T-helper 1 cell treated with Interleukin-12 subunit alpha and Interleukin-12 subunit beta and Interleukin-4 antibody, amounts not matched to agents 30 μg/mL and 1 μg/mL, for 36 hours (primary cell): ENCODE measurements at regions not wholly inside any gene's neighbourhood (a gene's known extent, or its start where the extent isn't known, plus 50 kb on each side); places are given as distances from the start of the nearest gene placed in this dataset.

Experiments
- H3K27ac Mint-ChIP-seq: one replicate; pipeline ENCODE4 v1.8.0; 2021; ENCODE audit warnings: mild to moderate bottlenecking, mixed read lengths
- H3K27me3 Mint-ChIP-seq: one replicate; pipeline ENCODE4 v1.8.0; 2021; ENCODE audit warnings: low read depth, mixed read lengths
- H3K36me3 Mint-ChIP-seq: one replicate; pipeline ENCODE4 v1.8.0; 2021; ENCODE audit warnings: low read depth, mixed read lengths
- H3K4me1 Mint-ChIP-seq: one replicate; pipeline ENCODE4 v1.8.0; 2021; ENCODE audit warnings: low read depth, mixed read lengths
- H3K4me3 Mint-ChIP-seq: one replicate; pipeline ENCODE4 v1.8.0; 2021; ENCODE audit warnings: mild to moderate bottlenecking, moderate library complexity, mixed read lengths
- H3K9me3 Mint-ChIP-seq: one replicate; pipeline ENCODE4 v1.8.0; 2021; ENCODE audit warnings: mixed read lengths

DNA sequence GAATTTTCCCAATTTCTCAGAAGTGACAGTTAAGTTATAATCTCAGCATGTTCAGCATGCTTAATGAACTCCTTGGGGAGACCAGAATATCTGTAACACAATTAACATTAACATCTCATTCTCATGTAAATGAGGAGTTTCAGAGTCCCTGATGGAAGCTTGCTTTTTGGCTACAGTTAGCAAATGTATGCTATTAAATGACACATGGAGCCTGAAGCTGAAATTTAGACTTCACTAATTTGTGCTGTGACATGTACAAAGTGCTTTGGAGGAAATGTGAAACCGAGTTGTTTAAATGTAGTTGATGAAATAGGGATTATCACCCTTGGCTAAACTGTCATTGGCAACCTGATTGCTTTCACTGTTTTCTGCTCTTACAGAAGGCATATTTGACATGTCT, 2265.1 kb upstream of the PCDH20 start:
- Mint-ChIP-seq H3K9me3 (peaks cover 16% of the 10 kb centered on the region), H3K27me3 (no peaks in the 10 kb centered on the region), H3K4me3 (no peak overlapping the region), H3K27ac (no peak overlapping the region), H3K4me1 (no peaks in the 10 kb centered on the region), H3K36me3 (no peaks in the 10 kb centered on the region)

DNA sequence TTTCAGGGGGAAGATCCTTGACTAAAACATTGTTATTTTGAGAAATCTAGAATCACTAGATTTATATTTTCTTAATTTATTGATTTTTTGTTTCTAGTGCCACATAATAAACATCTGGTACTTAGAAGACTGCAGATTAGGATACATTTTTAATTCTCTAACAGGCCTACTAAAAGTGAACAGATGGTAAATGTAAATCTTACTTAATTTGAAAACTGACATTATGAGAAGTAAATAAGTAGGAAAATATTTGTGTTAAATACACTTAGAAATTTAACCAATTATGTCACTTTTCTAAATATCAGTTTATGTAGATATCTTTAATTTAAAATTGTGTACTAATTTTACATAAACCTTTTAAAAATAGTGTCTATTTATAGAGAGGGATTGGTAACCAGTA, 2255.6 kb upstream of the PCDH20 start:
- Mint-ChIP-seq H3K36me3 (no peaks in the 10 kb centered on the region), H3K9me3 (peaks cover 9% of the 10 kb centered on the region), H3K4me1 (no peaks in the 10 kb centered on the region), H3K27me3 (no peaks in the 10 kb centered on the region), H3K27ac (no peak overlapping the region), H3K4me3 (no peak overlapping the region)

DNA sequence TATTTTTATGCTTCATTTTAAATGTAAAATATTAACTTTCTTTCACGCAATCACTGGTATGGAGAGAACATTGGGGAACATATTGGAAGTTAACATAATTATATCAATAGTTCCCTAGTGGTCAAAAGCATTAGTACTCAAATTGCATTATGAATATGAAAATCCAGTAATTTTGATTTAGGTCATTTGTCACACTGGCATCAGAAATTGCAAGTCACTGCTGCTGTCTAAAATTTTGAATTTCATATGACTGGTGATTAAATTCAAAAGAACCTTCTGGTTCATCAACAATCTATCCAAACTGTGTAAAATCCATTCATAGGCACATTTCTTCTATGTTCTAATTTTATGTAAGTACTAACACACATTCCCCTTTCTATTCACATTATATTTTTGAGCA, 2235.7 kb upstream of the PCDH20 start:
- H3K36me3 Mint-ChIP-seq, result no peaks in the 10 kb centered on the region
- H3K9me3 Mint-ChIP-seq, result peaks cover 12% of the 10 kb centered on the region
- no peak overlapping the region for H3K27ac Mint-ChIP-seq
- H3K4me1 Mint-ChIP-seq, result no peaks in the 10 kb centered on the region
- H3K27me3 Mint-ChIP-seq, result no peaks in the 10 kb centered on the region
- no peak overlapping the region for H3K4me3 Mint-ChIP-seq

GRCh38 chr13:63643543-63643942, 2227.9 kb upstream of the PCDH20 start:
- H3K9me3 Mint-ChIP-seq, result peaks cover 5% of the 10 kb centered on the region
- no peaks in the 10 kb centered on the region for H3K4me1 Mint-ChIP-seq
- H3K36me3 Mint-ChIP-seq, result no peaks in the 10 kb centered on the region
- no peak overlapping the region for H3K27ac Mint-ChIP-seq
- no peaks in the 10 kb centered on the region for H3K27me3 Mint-ChIP-seq
- H3K4me3 Mint-ChIP-seq, result no peak overlapping the region

DNA sequence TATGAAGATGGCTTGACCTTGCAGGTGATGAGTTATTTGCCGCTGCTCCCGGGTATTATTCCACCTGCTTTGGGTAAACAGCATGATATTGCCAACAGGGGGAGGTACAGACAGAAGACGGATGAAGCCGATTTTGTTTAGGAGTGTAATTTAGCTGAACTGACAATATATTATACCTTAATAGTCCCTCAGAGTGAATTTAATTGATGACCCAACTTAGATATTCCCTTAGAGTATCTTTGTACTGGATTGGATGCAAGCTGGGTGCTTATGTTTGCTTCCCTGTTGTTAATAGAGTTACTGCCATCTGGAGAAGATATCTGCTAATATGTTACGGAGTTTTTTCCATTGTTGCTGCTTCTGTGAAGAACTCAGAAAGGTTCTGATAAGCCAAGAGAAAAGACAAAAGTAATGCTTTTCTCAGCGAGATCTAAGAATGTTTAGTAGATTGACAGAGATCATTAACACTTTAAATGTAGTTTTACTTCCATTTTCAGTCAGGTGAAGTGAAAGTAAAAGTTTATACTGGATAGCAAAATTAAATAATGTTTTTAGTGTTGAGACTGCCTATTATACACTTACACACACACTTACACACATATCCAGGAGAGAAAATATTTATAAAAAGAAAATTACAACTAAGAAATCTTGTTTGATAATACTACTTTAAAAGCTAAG, 2220.8 kb upstream of the PCDH20 start:
- peaks cover 4% of the 10 kb centered on the region for H3K9me3 Mint-ChIP-seq
- H3K36me3 Mint-ChIP-seq, result no peaks in the 10 kb centered on the region
- H3K4me3 Mint-ChIP-seq, result peak overlapping the region; percentile 66
- H3K27me3 Mint-ChIP-seq, result no peaks in the 10 kb centered on the region
- peaks cover 4% of the 10 kb centered on the region for H3K4me1 Mint-ChIP-seq
- H3K27ac Mint-ChIP-seq, result peak overlapping the region; percentile 49

GRCh38 chr13:63632321-63632720, 2216.7 kb upstream of the PCDH20 start:
- Mint-ChIP-seq H3K36me3 (no peaks in the 10 kb centered on the region), H3K4me1 (peaks cover 4% of the 10 kb centered on the region), H3K27ac (no peak overlapping the region), H3K9me3 (peaks cover 14% of the 10 kb centered on the region), H3K4me3 (no peak overlapping the region), H3K27me3 (no peaks in the 10 kb centered on the region)

DNA sequence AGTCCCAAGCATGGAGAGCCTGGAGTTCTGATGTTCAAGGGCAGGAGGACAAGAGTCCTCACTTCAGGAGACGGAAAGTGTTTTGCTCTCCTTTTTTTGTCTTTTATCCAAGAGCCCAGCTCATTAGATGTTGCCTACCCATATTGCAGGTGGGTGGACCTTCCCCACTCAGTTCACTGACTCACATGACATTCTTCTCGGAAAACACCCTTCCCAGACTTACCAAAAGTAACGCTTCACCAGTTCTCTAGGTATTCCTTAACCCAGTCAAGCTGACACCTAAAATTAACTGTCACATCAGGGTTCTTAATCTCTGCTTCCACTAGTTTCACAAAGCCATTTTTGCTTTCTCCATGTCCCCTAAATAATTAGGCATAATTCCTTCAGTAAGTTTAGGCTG, 2215.4 kb upstream of the PCDH20 start:
- Mint-ChIP-seq H3K4me1 (no peaks in the 10 kb centered on the region), H3K27me3 (no peaks in the 10 kb centered on the region), H3K4me3 (no peak overlapping the region), H3K9me3 (peaks cover 14% of the 10 kb centered on the region), H3K36me3 (no peaks in the 10 kb centered on the region), H3K27ac (no peak overlapping the region)

- Mint-ChIP-seq H3K4me3 (no peak overlapping the region), H3K27ac (no peak overlapping the region), H3K9me3 (peaks cover 14% of the 10 kb centered on the region), H3K27me3 (no peaks in the 10 kb centered on the region), H3K36me3 (no peaks in the 10 kb centered on the region), H3K4me1 (no peaks in the 10 kb centered on the region)
Measured at GRCh38 chr13:63629591-63629990, 2213.9 kb upstream of the PCDH20 start.

DNA sequence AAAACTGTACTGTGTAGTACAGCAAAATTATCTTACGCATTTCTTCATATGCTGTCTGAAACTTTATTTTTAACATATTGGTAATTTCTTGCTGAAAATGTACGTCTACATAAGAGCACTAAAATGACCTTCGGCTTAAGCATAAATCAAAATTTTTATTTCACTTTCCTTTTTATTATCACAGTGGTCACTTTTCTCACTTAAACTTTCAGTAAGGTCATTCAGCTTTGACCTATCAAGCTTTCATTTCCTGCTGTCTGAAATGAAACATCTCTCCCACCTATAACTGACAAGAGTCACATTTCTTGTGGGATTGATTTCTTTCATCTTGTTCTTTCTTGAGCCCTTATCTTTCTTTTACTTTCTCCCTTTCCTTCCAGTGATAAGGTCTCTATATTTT, 2212.7 kb upstream of the PCDH20 start:
- Mint-ChIP-seq H3K9me3 (peaks cover 16% of the 10 kb centered on the region), H3K27me3 (no peaks in the 10 kb centered on the region), H3K4me3 (no peak overlapping the region), H3K4me1 (no peaks in the 10 kb centered on the region), H3K27ac (no peak overlapping the region), H3K36me3 (no peaks in the 10 kb centered on the region)

- Mint-ChIP-seq H3K4me1 (no peaks in the 10 kb centered on the region), H3K4me3 (no peak overlapping the region), H3K9me3 (peaks cover 24% of the 10 kb centered on the region), H3K27ac (no peak overlapping the region), H3K36me3 (no peaks in the 10 kb centered on the region), H3K27me3 (no peaks in the 10 kb centered on the region)
Measured at GRCh38 chr13:63625869-63626268, 2210.2 kb upstream of the PCDH20 start.

DNA sequence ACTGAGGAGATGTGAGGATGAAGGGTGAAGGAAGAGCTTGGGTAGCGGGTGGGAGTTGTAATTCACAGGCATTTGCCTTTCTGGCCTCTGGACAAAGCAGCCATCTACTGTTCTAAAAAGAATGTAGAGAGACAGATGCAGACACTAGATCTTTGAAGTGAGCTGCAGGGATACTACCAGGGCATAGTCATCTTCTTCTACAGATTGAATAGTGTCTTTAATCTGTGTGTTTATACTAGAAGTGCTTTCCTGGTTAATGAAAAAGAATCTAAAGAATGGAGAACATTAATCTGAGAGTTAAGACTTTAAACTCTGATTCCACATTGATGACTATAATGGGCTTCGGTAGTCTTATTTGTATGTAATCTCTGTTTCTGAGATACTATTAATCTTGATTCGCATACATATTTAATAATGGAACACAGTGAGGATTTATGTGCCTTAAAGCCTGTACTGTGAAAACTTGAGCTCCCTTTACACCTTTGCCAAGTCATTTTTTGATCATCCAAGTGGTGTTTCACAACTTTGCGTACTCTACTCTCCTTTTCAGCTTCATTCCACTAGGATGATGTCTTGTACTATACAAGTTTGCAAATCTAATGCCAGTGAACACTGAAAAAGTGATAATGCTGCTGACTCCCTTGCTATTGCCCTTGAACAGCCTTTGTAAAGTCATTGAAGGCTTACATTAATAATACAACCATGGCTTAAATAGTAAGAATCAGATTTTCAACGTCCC, 2199.4 kb upstream of the PCDH20 start:
- no peaks in the 10 kb centered on the region for H3K36me3 Mint-ChIP-seq

GRCh38 chr13:63607153-63607552, 2191.5 kb upstream of the PCDH20 start:
- Mint-ChIP-seq H3K9me3 (peaks cover 34% of the 10 kb centered on the region), H3K36me3 (no peaks in the 10 kb centered on the region), H3K4me1 (no peaks in the 10 kb centered on the region), H3K27ac (no peak overlapping the region), H3K27me3 (no peaks in the 10 kb centered on the region), H3K4me3 (no peak overlapping the region)

More for the DNA sequence above, 2199.4 kb upstream of the PCDH20 start:
- no peaks in the 10 kb centered on the region for H3K4me1 Mint-ChIP-seq
- H3K27ac Mint-ChIP-seq, result no peak overlapping the region
- no peak overlapping the region for H3K4me3 Mint-ChIP-seq
- no peaks in the 10 kb centered on the region for H3K27me3 Mint-ChIP-seq
- peaks cover 5% of the 10 kb centered on the region for H3K9me3 Mint-ChIP-seq

DNA sequence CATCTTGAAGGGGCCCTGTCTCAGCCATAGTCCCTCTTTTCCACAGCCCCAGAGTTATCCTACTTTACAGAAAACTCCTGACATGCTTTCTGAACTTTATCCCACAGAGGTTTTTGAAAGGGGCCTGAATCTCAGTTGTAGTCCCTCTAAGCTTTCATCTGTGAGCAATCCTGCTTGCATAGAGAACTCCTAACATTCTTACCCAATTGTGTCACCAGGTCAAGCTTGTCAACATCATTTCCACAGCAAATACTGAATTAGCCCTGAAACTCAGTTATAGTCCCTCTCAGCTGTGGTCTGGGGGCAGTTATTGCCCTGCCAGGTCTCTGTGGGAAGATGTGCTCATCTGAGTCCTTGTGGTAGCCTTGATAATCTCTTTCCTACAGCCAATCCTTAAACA, 2190.3 kb upstream of the PCDH20 start:
- H3K27me3 Mint-ChIP-seq, result no peaks in the 10 kb centered on the region
- peaks cover 34% of the 10 kb centered on the region for H3K9me3 Mint-ChIP-seq
- H3K4me3 Mint-ChIP-seq, result no peak overlapping the region

DNA sequence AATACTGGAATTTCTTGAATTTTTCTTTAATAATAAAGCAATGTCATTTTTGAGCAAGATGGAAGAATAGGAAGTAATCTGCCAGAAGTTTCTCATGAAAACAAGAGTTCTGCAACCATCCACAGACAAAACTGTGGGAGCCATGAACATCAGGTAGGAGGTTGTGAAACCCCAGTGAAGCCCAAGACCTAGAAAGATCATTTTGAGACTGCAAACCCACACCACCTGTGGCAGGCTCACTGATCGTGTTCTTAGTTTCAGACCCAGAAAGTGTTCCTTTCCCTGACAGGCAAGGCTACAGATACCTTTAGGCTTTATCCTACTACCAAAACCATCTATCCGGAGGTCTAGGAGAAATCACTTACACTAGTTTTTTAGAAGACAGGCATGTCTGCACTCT, 2189.8 kb upstream of the PCDH20 start:
- Mint-ChIP-seq H3K27ac (no peak overlapping the region), H3K4me1 (no peaks in the 10 kb centered on the region), H3K9me3 (peaks cover 32% of the 10 kb centered on the region), H3K36me3 (no peaks in the 10 kb centered on the region), H3K27me3 (no peaks in the 10 kb centered on the region), H3K4me3 (no peak overlapping the region)

More for the DNA sequence above, 2190.3 kb upstream of the PCDH20 start:
- Mint-ChIP-seq H3K4me1 (no peaks in the 10 kb centered on the region), H3K27ac (no peak overlapping the region), H3K36me3 (no peaks in the 10 kb centered on the region)

DNA sequence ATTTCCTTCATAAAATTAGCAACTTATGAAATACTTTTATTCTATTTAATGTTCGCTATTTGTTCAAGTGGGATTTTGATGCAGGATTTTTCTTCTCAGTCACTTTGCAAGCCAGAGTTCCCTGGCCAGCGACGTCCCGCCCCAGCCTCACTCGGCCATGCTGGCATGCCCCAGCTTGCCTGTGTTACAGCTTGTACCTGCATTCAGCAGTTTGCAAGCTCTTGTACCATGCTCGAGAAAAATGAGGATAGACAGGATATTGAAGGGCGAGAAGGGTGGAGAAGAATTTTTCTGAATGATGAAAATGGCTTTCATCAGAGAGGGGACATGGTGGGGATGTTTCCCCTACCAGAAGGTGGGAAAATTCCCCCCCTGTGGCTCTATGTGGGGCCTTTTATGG, 2180.2 kb upstream of the PCDH20 start:
- H3K36me3 Mint-ChIP-seq, result no peaks in the 10 kb centered on the region

More for the DNA sequence above, 2180.2 kb upstream of the PCDH20 start:
- Mint-ChIP-seq H3K27ac (no peak overlapping the region), H3K9me3 (peaks cover 9% of the 10 kb centered on the region), H3K27me3 (no peaks in the 10 kb centered on the region), H3K4me3 (no peak overlapping the region), H3K4me1 (no peaks in the 10 kb centered on the region)
